Stomach (tissue), 8 donors: ENCODE measurements at regions not wholly inside any gene's neighbourhood (a gene's known extent, or its start where the extent isn't known, plus 50 kb on each side); places are given as distances from the start of the nearest gene placed in this dataset.

ENCODE experiments used
- DNase-seq, 2 donors: peaks; one replicate each; pipeline versions ENCODE4 v3.0.0 to v3.0.0-alpha.2; 2013 to 2019
- H3K27ac ChIP-seq, 5 donors: fragments of 200-600 bp in 4 of 5; sonication (generic) in 4 of 5; one replicate each; pipeline ENCODE4 v1.5.1; 2013 to 2019; ENCODE audit warnings: mild to moderate bottlenecking in 1 of 5, moderate library complexity in 1 of 5
- H3K27me3 ChIP-seq, 3 donors: fragments of 200-600 bp; sonication (generic); one replicate each; pipeline ENCODE4 v1.5.1; 2017 to 2019; ENCODE audit warnings: mixed run types in 1 of 3
- H3K36me3 ChIP-seq, 4 donors: fragments of 200-600 bp; sonication (generic); 1 replicate in 3 of 4; 2 replicates in 1 of 4; pipeline ENCODE4 v1.5.1; 2016 to 2019
- H3K4me1 ChIP-seq, 4 donors: fragments of 200-600 bp; sonication (generic); one replicate each; pipeline ENCODE4 v1.5.1; 2016 to 2019
- H3K4me3 ChIP-seq, 4 donors: fragments of 200-600 bp; sonication (generic) in 3 of 4; one replicate each; pipeline ENCODE4 v1.5.1; 2016 to 2019; ENCODE audit warnings: mild to moderate bottlenecking in 1 of 4
- H3K9me3 ChIP-seq, 4 donors: fragments of 200-600 bp; sonication (generic); one replicate each; pipeline ENCODE4 v1.5.1; 2016 to 2019
- CTCF ChIP-seq, 7 experiments: fragments of 450-650 bp in 4 of 7; fragments of 200-600 bp in 3 of 7; sonication (generic) in 3 of 7; IDR thresholded peaks; one replicate each; pipeline ENCODE4 v1.5.1; 2016 to 2019; ENCODE audit warnings: antibody characterized with exemption in 7 of 7, control low read depth in 2 of 7, mild to moderate bottlenecking in 1 of 7
- EP300 ChIP-seq: sonication (generic); formaldehyde crosslinking; IDR thresholded peaks from one replicate; pipeline ENCODE4 v1.6.1; 2017; ENCODE audit warnings: antibody characterized with exemption
- POLR2A ChIP-seq, 4 donors: fragments of 450-650 bp; IDR thresholded peaks; one replicate each; pipeline ENCODE4 v1.6.1; 2016; ENCODE audit warnings: antibody characterized with exemption in 4 of 4, control low read depth in 2 of 4, mild to moderate bottlenecking in 1 of 4, moderate library complexity in 1 of 4
- POLR2AphosphoS5 ChIP-seq, 3 donors: sonication (generic); formaldehyde crosslinking; IDR thresholded peaks; one replicate each; pipeline ENCODE4 v1.6.1; 2016; ENCODE audit warnings: antibody characterized with exemption in 3 of 3
- WGBS, 5 donors: extraction: QIAGEN DNeasy Blood & Tissue Kit in 3 of 5; methylation state at CpG; one replicate each; pipeline versions ENCODE4 v1.1.5 to v1.1.7; 2013 to 2018; 5-methylcytosine and 5-hydroxymethylcytosine counted together
- intact Hi-C: fragments of 100-400 bp; cut with DNase I; formaldehyde crosslinking; loops from one replicate; pipeline ENCODE4 v1.15.1; 2023; ENCODE audit warnings: low total_unique reads
- donor health status: healthy with polysubstance abuse.
- donor health status: Bipolar disorder and iron deficiency.
- donor health status: healthy.

- no peak for DNase-seq
- Histone ChIP-seq H3K27ac (no peak overlapping the region), H3K27me3 (no peaks in the 10 kb centered on the region), H3K9me3 (no peaks in the 10 kb centered on the region), H3K4me1 (peaks cover 0 to 7% (median 0%) of the 10 kb centered on the region in 4 donors), H3K36me3 (no peaks in the 10 kb centered on the region), H3K4me3 (no peak overlapping the region)
- 79 to 85% (median 84%) methylated on average over 6 of the region's 6 CpGs for WGBS, 5 donors
- TF ChIP-seq POLR2A (IDR thresholded peaks at IDR 0.05) (no peak), CTCF (IDR thresholded peaks at IDR 0.05) (no peak), POLR2AphosphoS5 (IDR thresholded peaks at IDR 0.05) (no peak), EP300 (no peak)
- intact Hi-C loops: no loop called here
Observed at GRCh38 chr1:208336137-208336518, 91.9 kb upstream of the PLXNA2 start.

- Histone ChIP-seq H3K27me3 (no peaks in the 10 kb centered on the region), H3K9me3 (no peaks in the 10 kb centered on the region), H3K36me3 (no peaks in the 10 kb centered on the region), H3K27ac (no peak overlapping the region), H3K4me3 (no peak overlapping the region), H3K4me1 (no peaks in the 10 kb centered on the region)
- no peak for DNase-seq
- intact Hi-C loops: no loop called here
- no peak for TF ChIP-seq POLR2AphosphoS5 (IDR thresholded peaks at IDR 0.05)
- no peak for TF ChIP-seq EP300
- no peak for TF ChIP-seq POLR2A (IDR thresholded peaks at IDR 0.05)
- TF ChIP-seq CTCF (IDR thresholded peaks at IDR 0.05): no peak
- WGBS, 5 donors: 63 to 81% (median 73%) methylated on average over 2 of the region's 2 CpGs
Observed at GRCh38 chr1:208339911-208340310, 95.7 kb upstream of the PLXNA2 start.

GRCh38 chr1:208343226-208343625, 99.0 kb upstream of the PLXNA2 start:
- Histone ChIP-seq H3K36me3 (no peaks in the 10 kb centered on the region), H3K4me1 (no peaks in the 10 kb centered on the region), H3K4me3 (no peak overlapping the region), H3K9me3 (no peaks in the 10 kb centered on the region), H3K27ac (no peak overlapping the region), H3K27me3 (no peaks in the 10 kb centered on the region)
- DNase-seq: no peak
- TF ChIP-seq CTCF (IDR thresholded peaks at IDR 0.05) (no peak), POLR2AphosphoS5 (IDR thresholded peaks at IDR 0.05) (no peak), POLR2A (IDR thresholded peaks at IDR 0.05) (no peak), EP300 (no peak)
- 74 to 89% (median 87%) methylated on average over 4 of the region's 4 CpGs for WGBS, 5 donors
- intact Hi-C loops: no loop called here

GRCh38 chr1:208344202-208344857, 100.1 kb upstream of the PLXNA2 start:
- TF ChIP-seq EP300 (no peak), CTCF (IDR thresholded peaks at IDR 0.05) (no peak), POLR2A (IDR thresholded peaks at IDR 0.05) (no peak), POLR2AphosphoS5 (IDR thresholded peaks at IDR 0.05) (no peak)
- no peaks in the 10 kb centered on the region for H3K27me3 ChIP-seq
- DNase-seq: no peak
- no peak overlapping the region for H3K27ac ChIP-seq
- H3K36me3 ChIP-seq: no peaks in the 10 kb centered on the region
- H3K4me3 ChIP-seq: no peak overlapping the region
- intact Hi-C loops: no loop called here
- no peaks in the 10 kb centered on the region for H3K9me3 ChIP-seq
- H3K4me1 ChIP-seq: no peaks in the 10 kb centered on the region
- 68 to 73% (median 69%) methylated on average over 9 of the region's 9 CpGs for WGBS, 5 donors
